PC-9 (cell line): ENCODE measurements at regions not wholly inside any gene's neighbourhood (a gene's known extent, or its start where the extent isn't known, plus 50 kb on each side); places are given as distances from the start of the nearest gene placed in this dataset.

Experiments
- EZH2 ChIP-seq: fragments of 200-600 bp; sonication (generic); IDR thresholded peaks from 2 replicates; pipeline ENCODE4 v1.8.0; 2017; ENCODE audit warnings: antibody characterized with exemption, low read depth
- TF ChIP-seq, protein P1 (sequence below): fragments of 200-600 bp; sonication (generic); conservative IDR thresholded peaks from 2 replicates; pipeline ENCODE4 v1.6.1; 2017; ENCODE audit warnings: mixed run types, antibody characterized with exemption, mild to moderate bottlenecking, moderate library complexity

DNA sequence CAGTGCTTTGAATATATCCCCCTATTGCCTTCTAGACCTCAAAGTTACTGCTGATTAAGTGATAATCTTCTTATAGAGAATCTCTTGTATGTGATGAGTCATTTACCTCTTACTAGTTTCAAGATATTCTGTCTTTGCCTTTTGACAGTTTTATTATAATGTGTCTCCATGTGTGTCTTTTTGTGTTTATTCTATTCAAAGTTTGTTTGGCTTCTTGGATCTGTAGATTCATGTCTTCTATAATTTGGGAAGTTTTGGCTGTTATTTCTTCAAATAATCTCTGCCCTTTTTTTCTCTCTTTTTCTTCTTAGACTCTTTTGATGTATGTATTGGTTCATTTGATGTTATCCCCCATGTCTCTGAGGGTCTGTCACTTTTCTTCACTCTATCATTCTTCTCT is 915.7 kb upstream of the GRIA3 start:
- TF ChIP-seq, protein P1, sequence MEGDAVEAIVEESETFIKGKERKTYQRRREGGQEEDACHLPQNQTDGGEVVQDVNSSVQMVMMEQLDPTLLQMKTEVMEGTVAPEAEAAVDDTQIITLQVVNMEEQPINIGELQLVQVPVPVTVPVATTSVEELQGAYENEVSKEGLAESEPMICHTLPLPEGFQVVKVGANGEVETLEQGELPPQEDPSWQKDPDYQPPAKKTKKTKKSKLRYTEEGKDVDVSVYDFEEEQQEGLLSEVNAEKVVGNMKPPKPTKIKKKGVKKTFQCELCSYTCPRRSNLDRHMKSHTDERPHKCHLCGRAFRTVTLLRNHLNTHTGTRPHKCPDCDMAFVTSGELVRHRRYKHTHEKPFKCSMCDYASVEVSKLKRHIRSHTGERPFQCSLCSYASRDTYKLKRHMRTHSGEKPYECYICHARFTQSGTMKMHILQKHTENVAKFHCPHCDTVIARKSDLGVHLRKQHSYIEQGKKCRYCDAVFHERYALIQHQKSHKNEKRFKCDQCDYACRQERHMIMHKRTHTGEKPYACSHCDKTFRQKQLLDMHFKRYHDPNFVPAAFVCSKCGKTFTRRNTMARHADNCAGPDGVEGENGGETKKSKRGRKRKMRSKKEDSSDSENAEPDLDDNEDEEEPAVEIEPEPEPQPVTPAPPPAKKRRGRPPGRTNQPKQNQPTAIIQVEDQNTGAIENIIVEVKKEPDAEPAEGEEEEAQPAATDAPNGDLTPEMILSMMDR = no peak
- TF ChIP-seq EZH2 = no peak
